ENCODE measurements at regions not wholly inside any gene's neighbourhood (a gene's known extent, or its start where the extent isn't known, plus 50 kb on each side); places are given as distances from the start of the nearest gene placed in this dataset.
"Not testable (repeated sequence)": the region's sequence is repeated elsewhere in the genome, so short reads cannot be mapped to it uniquely, and the experiment has no call there.

DNA sequence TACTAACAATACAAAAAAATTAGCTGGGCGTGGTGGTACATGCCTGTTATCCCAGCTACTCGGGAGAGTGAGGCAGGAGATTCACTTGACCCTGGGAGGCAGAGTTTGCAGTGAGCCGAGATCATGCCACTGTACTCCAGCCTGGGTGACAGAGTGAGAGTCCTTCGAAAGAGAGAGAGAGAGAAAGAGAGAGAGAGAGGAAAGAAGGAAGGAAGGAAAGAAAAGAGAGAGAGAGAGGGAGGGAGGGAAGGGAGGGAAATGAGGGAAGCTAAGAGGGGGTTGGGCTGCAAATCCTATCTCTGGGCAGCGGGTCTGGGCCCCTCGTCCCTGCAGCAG, 59.9 kb upstream of the TFRC start:
- ATAC-seq (no peak), DNase-seq (no peak)

GRCh38 chr3:196141052-196141865, 59.4 kb upstream of the TFRC start:
- H3K4me1 ChIP-seq (ENCODE audit: low read depth) = no peaks in the 10 kb centered on the region
- DNase-seq (peak in 1 of 3 donors; percentile 24), ATAC-seq (no peak)
- TF ChIP-seq CTCF (IDR thresholded peaks at IDR 0.05) = no peak
- no peaks in the 10 kb centered on the region for H3K9me3 ChIP-seq
- intact Hi-C loops (cut with DNase I, micrococcal nuclease) = no loop called here
- H3K36me3 ChIP-seq (ENCODE audit: low read depth) = no peaks in the 10 kb centered on the region
- H3K4me3 ChIP-seq = no peak overlapping the region

More for the DNA sequence above, 59.9 kb upstream of the TFRC start:
- Histone ChIP-seq H3K4me1 (ENCODE audit: low read depth) (no peaks in the 10 kb centered on the region), H3K36me3 (ENCODE audit: low read depth) (no peaks in the 10 kb centered on the region), H3K4me3 (no peak overlapping the region), H3K9me3 (no peaks in the 10 kb centered on the region)
- no peak for TF ChIP-seq CTCF (IDR thresholded peaks at IDR 0.05)
- intact Hi-C loops (cut with DNase I, micrococcal nuclease) = no loop called here

DNA sequence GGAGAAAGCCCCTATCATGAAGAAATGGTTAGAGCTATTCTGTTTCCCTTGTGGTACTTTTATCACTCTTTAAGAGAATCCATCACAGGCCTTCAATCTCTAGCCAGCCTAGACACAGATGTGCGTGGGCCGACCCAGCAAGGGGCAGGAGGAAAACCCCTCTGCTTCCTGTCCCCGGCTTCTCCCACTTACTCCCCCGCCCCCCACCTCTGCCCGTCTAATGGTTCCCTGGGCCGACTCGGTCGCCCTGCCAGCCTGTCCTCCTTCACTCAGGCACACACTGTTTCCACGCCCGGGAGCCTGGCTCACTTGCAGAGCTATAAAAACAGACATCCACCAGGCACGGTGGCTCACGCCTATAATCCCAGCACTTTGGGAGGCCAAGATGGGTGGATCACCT, 58.3 kb upstream of the TFRC start:
- intact Hi-C loops (cut with DNase I, micrococcal nuclease) = no loop called here
- ATAC-seq = no peak

GRCh38 chr3:196139281-196139680, 57.4 kb upstream of the TFRC start:
- Histone ChIP-seq H3K9me3 (no peaks in the 10 kb centered on the region), H3K4me3 (no peak overlapping the region), H3K4me1 (ENCODE audit: low read depth) (no peaks in the 10 kb centered on the region), H3K36me3 (ENCODE audit: low read depth) (no peaks in the 10 kb centered on the region)
- intact Hi-C loops (cut with DNase I, micrococcal nuclease) = no loop called here
- ATAC-seq (no peak), DNase-seq (peak in 1 of 3 donors; percentile 12)
- no peak for TF ChIP-seq CTCF (IDR thresholded peaks at IDR 0.05)

More for the DNA sequence above, 58.3 kb upstream of the TFRC start:
- Histone ChIP-seq H3K9me3 (no peaks in the 10 kb centered on the region), H3K4me1 (ENCODE audit: low read depth) (no peaks in the 10 kb centered on the region), H3K36me3 (ENCODE audit: low read depth) (no peaks in the 10 kb centered on the region), H3K4me3 (no peak overlapping the region)
- TF ChIP-seq CTCF (IDR thresholded peaks at IDR 0.05) = no peak
- DNase-seq = peak in 1 of 3 donors; percentile 29

DNA sequence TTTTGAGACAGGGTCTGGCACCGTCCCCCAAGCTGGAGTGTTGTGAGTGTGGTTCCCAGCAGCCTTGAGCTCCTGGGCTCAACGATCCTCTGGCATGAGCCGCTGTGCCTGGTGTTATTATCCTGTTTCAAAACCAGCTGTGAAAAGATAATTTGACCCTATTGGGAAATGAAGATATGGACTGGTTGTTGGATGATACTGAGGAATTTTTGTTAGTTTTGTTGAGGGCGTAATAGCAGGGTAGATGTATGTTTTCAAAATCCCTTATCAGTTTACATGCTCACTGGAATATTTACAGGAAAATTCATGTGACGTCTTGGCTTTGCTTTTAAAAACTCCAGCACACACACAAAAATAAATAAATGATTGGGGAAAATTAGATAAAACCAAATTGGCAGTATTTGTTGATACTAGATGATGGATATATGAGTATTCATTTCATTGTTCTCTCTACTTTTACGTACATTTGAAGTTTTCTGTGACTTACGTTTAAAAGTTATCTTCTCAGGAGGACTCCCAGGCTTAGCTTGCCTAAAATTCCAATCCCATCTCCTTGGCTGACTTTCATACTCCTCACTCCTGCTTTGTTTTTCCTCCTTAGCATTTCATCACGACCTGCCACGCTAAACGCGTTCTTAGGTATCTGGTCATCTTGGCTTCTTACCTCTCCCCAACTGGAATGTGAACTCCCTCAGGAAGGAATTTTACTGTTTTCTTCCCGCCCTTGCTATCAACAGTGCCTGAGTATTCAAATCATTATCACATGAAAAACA, 56.8 kb upstream of the TFRC start:
- H3K4me3 ChIP-seq = no peak overlapping the region
- H3K4me1 ChIP-seq (ENCODE audit: low read depth) = no peaks in the 10 kb centered on the region
- DNase-seq = peak in 1 of 3 donors; percentile 3
- no peak for ATAC-seq
- no peaks in the 10 kb centered on the region for H3K9me3 ChIP-seq
- TF ChIP-seq CTCF (IDR thresholded peaks at IDR 0.05) = no peak
- no peaks in the 10 kb centered on the region for H3K36me3 ChIP-seq (ENCODE audit: low read depth)
- intact Hi-C loops (cut with DNase I, micrococcal nuclease) = no loop called here

DNA sequence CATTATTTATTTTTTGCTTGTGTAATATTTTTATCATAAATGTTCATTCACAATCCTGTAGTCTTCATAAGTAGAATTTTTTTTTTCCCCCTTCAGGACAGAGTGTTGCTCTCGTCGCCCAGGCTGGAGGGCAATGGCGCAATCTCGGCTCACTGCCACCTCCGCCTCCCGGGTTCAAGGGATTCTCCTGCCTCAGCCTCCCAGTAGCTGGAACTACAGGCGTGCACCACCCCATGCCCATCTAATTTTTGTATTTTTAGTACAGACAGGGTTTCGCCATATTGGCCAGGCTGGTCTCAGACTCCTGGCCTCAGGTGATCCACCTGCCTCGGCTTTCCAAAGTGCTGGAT, 54.7 kb upstream of the TFRC start:
- peak in 1 of 3 donors; percentile 9 for DNase-seq
- H3K4me1 ChIP-seq (ENCODE audit: low read depth); intact Hi-C loops (cut with DNase I, micrococcal nuclease); H3K36me3 ChIP-seq (ENCODE audit: low read depth); H3K4me3 ChIP-seq; H3K9me3 ChIP-seq; ATAC-seq: not testable (repeated sequence)

Measured in mucosa of descending colon (tissue), 3 donors.